ENCODE measurements at regions not wholly inside any gene's neighbourhood (a gene's known extent, or its start where the extent isn't known, plus 50 kb on each side); places are given as distances from the start of the nearest gene placed in this dataset.
"Not testable (repeated sequence)": the region's sequence is repeated elsewhere in the genome, so short reads cannot be mapped to it uniquely, and the experiment has no call there.

GRCh38 chr9:41697080-41697479 is 432.1 kb downstream of the CNTNAP3B start:
- not testable (repeated sequence) for TF ChIP-seq POLR2A, CTCF (IDR thresholded peaks at IDR 0.05)
